Tibial artery (tissue), 4 donors: ENCODE measurements at regions not wholly inside any gene's neighbourhood (a gene's known extent, or its start where the extent isn't known, plus 50 kb on each side); places are given as distances from the start of the nearest gene placed in this dataset.
"Not testable (repeated sequence)": the region's sequence is repeated elsewhere in the genome, so short reads cannot be mapped to it uniquely, and the experiment has no call there.

Experiments used
- DNase-seq, 2 donors: peaks; one replicate each; pipeline ENCODE4 v3.0.0-alpha.2; 2019
- H3K27ac ChIP-seq, 2 donors: fragments of 200-600 bp; sonication (generic) in 1 of 2; 1 replicate in 1 of 2; 2 replicates in 1 of 2; pipeline ENCODE4 v1.5.1; 2018 to 2019; ENCODE audit warnings: mild to moderate bottlenecking in 1 of 2
- H3K27me3 ChIP-seq, 2 donors: fragments of 200-600 bp; sonication (generic) in 1 of 2; one replicate each; pipeline versions ENCODE4 v1.5.1 to v1.6.0; 2016 to 2019
- H3K36me3 ChIP-seq, 3 donors: fragments of 200-600 bp; sonication (generic) in 2 of 3; one replicate each; pipeline ENCODE4 v1.5.1; 2016 to 2019; ENCODE audit warnings: mild to moderate bottlenecking in 2 of 3
- H3K4me1 ChIP-seq, 4 donors: fragments of 200-600 bp; sonication (generic) in 2 of 4; 1 replicate in 3 of 4; 2 replicates in 1 of 4; pipeline ENCODE4 v1.5.1; 2016 to 2019
- H3K4me3 ChIP-seq, 2 donors: fragments of 200-600 bp; sonication (generic) in 1 of 2; 1 replicate in 1 of 2; 2 replicates in 1 of 2; pipeline ENCODE4 v1.5.1; 2018 to 2019; ENCODE audit warnings: mild to moderate bottlenecking in 2 of 2
- H3K9me3 ChIP-seq, 3 donors: fragments of 200-600 bp; sonication (generic) in 1 of 3; one replicate each; pipeline ENCODE4 v1.5.1; 2016 to 2019
- CTCF ChIP-seq, 2 experiments: fragments of 200-600 bp in 1 of 2; fragments of 450-650 bp in 1 of 2; IDR thresholded peaks; one replicate each; pipeline ENCODE4 v1.5.1; 2017 to 2019; ENCODE audit warnings: antibody characterized with exemption in 2 of 2, mild to moderate bottlenecking in 1 of 2, moderate library complexity in 1 of 2
- intact Hi-C: fragments of 100-400 bp; cut with DNase I; formaldehyde crosslinking; loops from one replicate; pipeline ENCODE4 v1.15.0; 2023; ENCODE audit warnings: low total_unique reads

- no peak for TF ChIP-seq CTCF (IDR thresholded peaks at IDR 0.05)
- intact Hi-C loops = loop anchor here (10.0 kb wide), 1 partner anchor 59 kb away; no protein-coding TSS in a partner anchor
- Histone ChIP-seq H3K36me3 (no peaks in the 10 kb centered on the region), H3K27me3 (peaks cover 0 to 2% of the 10 kb centered on the region in 2 donors), H3K27ac (no peak overlapping the region), H3K4me3 (no peak overlapping the region), H3K9me3 (no peaks in the 10 kb centered on the region), H3K4me1 (no peaks in the 10 kb centered on the region)
- DNase-seq = no peak
These were observed 257.0 kb upstream of the RGMA start for GRCh38 chr15:93345981-93346380.

GRCh38 chr15:93343402-93343801 is 254.4 kb upstream of the RGMA start:
- DNase-seq, H3K9me3 ChIP-seq, H3K4me3 ChIP-seq, H3K36me3 ChIP-seq, H3K27ac ChIP-seq, H3K4me1 ChIP-seq, H3K27me3 ChIP-seq: not testable (repeated sequence)
- intact Hi-C loops = loop anchor here (10.0 kb wide), 1 partner anchor 61 kb away; no protein-coding TSS in a partner anchor

DNA sequence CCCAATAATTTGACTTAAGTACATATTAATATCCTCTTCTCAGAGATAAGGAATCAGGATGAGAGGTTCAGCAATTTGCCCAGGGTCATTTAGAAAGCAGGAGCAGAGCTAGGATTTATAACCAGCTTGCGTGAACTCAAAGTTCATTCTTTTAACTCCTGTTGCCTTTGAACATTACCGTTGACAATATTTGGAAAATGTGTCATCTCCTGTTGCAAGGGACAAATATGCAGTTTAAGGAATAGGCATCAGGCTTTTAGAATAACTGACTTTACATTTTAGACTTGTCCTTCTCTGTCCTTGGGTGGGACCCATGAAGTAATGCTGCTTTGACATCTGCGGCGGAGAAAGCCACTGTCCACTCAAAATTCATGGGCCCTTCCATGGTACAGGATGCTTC is 252.2 kb upstream of the RGMA start:
- Histone ChIP-seq H3K27ac (no peak overlapping the region), H3K9me3 (no peaks in the 10 kb centered on the region), H3K27me3 (no peaks in the 10 kb centered on the region), H3K36me3 (no peaks in the 10 kb centered on the region), H3K4me3 (no peak overlapping the region), H3K4me1 (no peaks in the 10 kb centered on the region)
- no peak for TF ChIP-seq CTCF (IDR thresholded peaks at IDR 0.05)
- intact Hi-C loops = loop anchor here (10.0 kb wide), 1 partner anchor 64 kb away; no protein-coding TSS in a partner anchor
- DNase-seq = no peak

DNA sequence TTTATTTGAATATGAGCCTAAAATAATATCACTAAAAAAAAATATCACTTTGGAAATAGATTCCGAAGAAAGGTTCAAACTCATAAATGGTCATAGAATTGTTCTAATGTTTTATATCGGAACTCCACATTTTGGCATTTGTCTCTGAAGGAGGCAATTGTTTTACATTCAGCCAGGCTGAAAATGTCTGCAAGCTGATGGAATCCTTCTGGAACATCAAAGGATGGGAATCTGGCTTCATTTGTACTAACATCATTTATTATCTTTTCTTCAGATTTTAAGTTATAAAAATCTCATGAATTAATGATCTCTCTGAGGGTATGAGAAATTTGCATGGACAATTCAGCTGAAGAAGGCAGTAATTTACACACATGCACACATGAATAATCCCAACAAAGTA is 251.4 kb upstream of the RGMA start:
- Histone ChIP-seq H3K36me3 (no peaks in the 10 kb centered on the region), H3K4me3 (no peak overlapping the region), H3K27ac (no peak overlapping the region), H3K9me3 (no peaks in the 10 kb centered on the region), H3K27me3 (no peaks in the 10 kb centered on the region), H3K4me1 (no peaks in the 10 kb centered on the region)
- no peak for TF ChIP-seq CTCF (IDR thresholded peaks at IDR 0.05)
- no peak for DNase-seq
- intact Hi-C loops = loop anchor here (10.0 kb wide), 1 partner anchor 64 kb away; no protein-coding TSS in a partner anchor

DNA sequence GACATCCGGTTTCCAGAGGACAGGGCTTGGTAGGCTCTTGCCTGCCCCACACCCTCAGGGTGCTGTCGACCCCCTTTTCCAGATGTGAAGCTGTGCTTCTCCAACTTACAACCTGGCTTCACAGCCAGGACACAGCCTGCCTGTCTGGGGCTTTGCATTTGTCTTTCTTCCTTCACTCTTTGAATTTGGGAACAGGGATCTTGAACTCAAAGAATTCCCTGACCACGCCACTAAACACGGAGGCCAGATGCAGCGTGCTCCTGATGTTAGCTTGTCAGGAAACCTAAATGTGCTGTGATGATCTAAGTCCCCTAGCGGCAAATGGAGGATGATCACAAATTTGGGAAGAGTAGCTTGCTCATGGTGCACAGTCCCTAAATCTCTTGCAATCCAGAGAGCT is 244.8 kb upstream of the RGMA start:
- Histone ChIP-seq H3K27me3 (peaks cover 0 to 30% of the 10 kb centered on the region in 2 donors), H3K4me3 (no peak overlapping the region), H3K9me3 (no peaks in the 10 kb centered on the region), H3K36me3 (no peaks in the 10 kb centered on the region), H3K4me1 (no peaks in the 10 kb centered on the region), H3K27ac (no peak overlapping the region)
- intact Hi-C loops = no loop called here
- TF ChIP-seq CTCF (IDR thresholded peaks at IDR 0.05) = peak in 1 of 2 experiments; percentile 12
- no peak for DNase-seq

DNA sequence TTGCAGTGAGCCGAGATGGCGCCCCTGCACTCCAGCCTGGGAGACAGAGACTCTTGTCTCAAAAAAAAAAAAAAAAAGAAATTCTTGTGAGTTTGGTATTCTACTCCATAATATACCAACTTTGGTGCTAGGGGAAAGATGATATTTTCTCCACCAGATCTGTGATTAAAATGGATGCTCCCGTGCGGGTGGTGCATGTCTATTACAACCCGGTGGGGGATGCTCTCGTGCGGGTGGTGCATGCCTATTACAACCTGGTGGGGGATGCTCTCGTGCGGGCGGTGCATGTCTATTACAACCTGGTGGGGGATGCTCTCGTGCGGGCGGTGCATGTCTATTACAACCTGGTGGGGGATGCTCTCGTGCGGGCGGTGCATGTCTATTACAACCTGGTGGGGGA is 244.1 kb upstream of the RGMA start:
- H3K27ac ChIP-seq, H3K4me1 ChIP-seq, H3K9me3 ChIP-seq, H3K4me3 ChIP-seq, H3K36me3 ChIP-seq, intact Hi-C loops, DNase-seq: not testable (repeated sequence)
- H3K27me3 ChIP-seq = peaks cover 0 to 30% of the 10 kb centered on the region in 2 donors

- no peaks in the 10 kb centered on the region for H3K4me1 ChIP-seq
- intact Hi-C loops = no loop called here
These were observed 243.2 kb upstream of the RGMA start for GRCh38 chr15:93332168-93332553.

More at GRCh38 chr15:93332168-93332553, 243.2 kb upstream of the RGMA start:
- H3K36me3 ChIP-seq = no peaks in the 10 kb centered on the region
- peaks cover 0 to 30% of the 10 kb centered on the region in 2 donors for H3K27me3 ChIP-seq
- TF ChIP-seq CTCF (IDR thresholded peaks at IDR 0.05) = no peak
- no peak overlapping the region for H3K27ac ChIP-seq
- H3K4me3 ChIP-seq = no peak overlapping the region
- no peak for DNase-seq
- no peaks in the 10 kb centered on the region for H3K9me3 ChIP-seq
